CD14-positive monocyte (primary cell): ENCODE measurements at regions not wholly inside any gene's neighbourhood (a gene's known extent, or its start where the extent isn't known, plus 50 kb on each side); places are given as distances from the start of the nearest gene placed in this dataset.

Experiments
- DNase-seq, 3 donors: peaks; one replicate each; pipeline ENCODE4 v3.0.0-alpha.2; 2011 to 2022
- H2AFZ ChIP-seq: 2 replicates; pipeline ENCODE4 v1.6.0; 2012; ENCODE audit warnings: mild to moderate bottlenecking, low read depth, low read length, inconsistent platforms; ENCODE audit not compliant: insufficient read depth, poor library complexity, severe bottlenecking
- H3K27ac ChIP-seq, 2 donors: 1 replicate in 1 of 2; 2 replicates in 1 of 2; pipeline ENCODE4 v1.5.1; 2012 to 2013; ENCODE audit warnings: low read length in 2 of 2, control low read depth in 1 of 2, inconsistent platforms in 1 of 2, low read depth in 1 of 2, mild to moderate bottlenecking in 1 of 2
- H3K27me3 ChIP-seq, 2 donors: one replicate each; pipeline versions ENCODE4 v1.6.0 to v1.6.1; 2011 to 2013; ENCODE audit warnings: low read length in 2 of 2; ENCODE audit not compliant: control insufficient read depth in 2 of 2, insufficient read depth in 2 of 2
- H3K36me3 ChIP-seq, 2 donors: replicated peaks in 1 of 2; 1 replicate in 1 of 2; 2 replicates in 1 of 2; pipeline versions ENCODE4 v1.5.1 to v1.6.1; 2012 to 2013; ENCODE audit warnings: low read length in 2 of 2, control low read depth in 1 of 2, inconsistent platforms in 1 of 2, mild to moderate bottlenecking in 1 of 2; ENCODE audit not compliant: insufficient read depth in 2 of 2, control insufficient read depth in 1 of 2
- H3K4me1 ChIP-seq, 2 donors: 1 replicate in 1 of 2; 2 replicates in 1 of 2; pipeline versions ENCODE4 v1.5.1 to v1.6.1; 2012 to 2013; ENCODE audit warnings: low read length in 2 of 2, control low read depth in 1 of 2, inconsistent platforms in 1 of 2, mild to moderate bottlenecking in 1 of 2, moderate library complexity in 1 of 2; ENCODE audit not compliant: insufficient read depth in 2 of 2, control insufficient read depth in 1 of 2
- H3K4me2 ChIP-seq: replicated peaks from 2 replicates; pipeline ENCODE3; 2012; ENCODE audit warnings: low read length, moderate library complexity, mild to moderate bottlenecking; ENCODE audit not compliant: poor library complexity, severe bottlenecking; ENCODE audit errors: extremely low read depth
- H3K4me3 ChIP-seq, 3 experiments: fragments of 200-600 bp in 1 of 3; sonication (generic) in 1 of 3; replicated peaks in 1 of 3; 1 replicate in 2 of 3; 2 replicates in 1 of 3; pipeline ENCODE4 v1.5.1; 2011 to 2013; ENCODE audit warnings: low read length in 3 of 3, mild to moderate bottlenecking in 3 of 3, control low read depth in 2 of 3, low read depth in 2 of 3, inconsistent platforms in 1 of 3, moderate library complexity in 1 of 3
- H3K79me2 ChIP-seq: 2 replicates; pipeline ENCODE4 v1.6.0; 2012; ENCODE audit warnings: mild to moderate bottlenecking, control low read depth, inconsistent platforms, low read length, moderate library complexity; ENCODE audit not compliant: insufficient read depth
- H3K9ac ChIP-seq: 2 replicates; pipeline ENCODE4 v1.6.0; 2017; ENCODE audit warnings: low read length, mild to moderate bottlenecking; ENCODE audit not compliant: insufficient read depth, poor library complexity, severe bottlenecking
- H3K9me3 ChIP-seq, 2 donors: replicated peaks in 1 of 2; 1 replicate in 1 of 2; 2 replicates in 1 of 2; pipeline versions ENCODE4 v1.5.1 to v1.6.1; 2012 to 2013; ENCODE audit warnings: low read length in 2 of 2, control low read depth in 1 of 2; ENCODE audit not compliant: control insufficient read depth in 1 of 2, insufficient read depth in 1 of 2
- H4K20me1 ChIP-seq: 2 replicates; pipeline ENCODE4 v1.6.0; 2012; ENCODE audit warnings: mild to moderate bottlenecking, low read length, control low read depth, moderate library complexity; ENCODE audit not compliant: insufficient read depth
- H3K27ac Mint-ChIP-seq, 7 donors: one replicate each; pipeline ENCODE4 v1.8.0; 2020; ENCODE audit warnings: mild to moderate bottlenecking in 7 of 7, mixed read lengths in 7 of 7, moderate library complexity in 6 of 7, inconsistent platforms in 2 of 7
- H3K27me3 Mint-ChIP-seq, 3 donors: one replicate each; pipeline ENCODE4 v1.8.0; 2021 to 2022; ENCODE audit warnings: low read depth in 3 of 3, mild to moderate bottlenecking in 3 of 3, mixed read lengths in 3 of 3, moderate library complexity in 3 of 3, inconsistent platforms in 1 of 3
- H3K36me3 Mint-ChIP-seq, 2 donors: one replicate each; pipeline ENCODE4 v1.8.0; 2020; ENCODE audit warnings: mixed read lengths in 2 of 2, inconsistent platforms in 1 of 2, mild to moderate bottlenecking in 1 of 2
- H3K4me1 Mint-ChIP-seq: one replicate; pipeline ENCODE4 v1.8.0; 2020; ENCODE audit warnings: mild to moderate bottlenecking, mixed read lengths
- H3K4me3 Mint-ChIP-seq, 2 donors: one replicate each; pipeline ENCODE4 v1.8.0; 2020; ENCODE audit warnings: mild to moderate bottlenecking in 2 of 2, mixed read lengths in 2 of 2, moderate library complexity in 1 of 2
- H3K9me3 Mint-ChIP-seq, 7 donors: one replicate each; pipeline ENCODE4 v1.8.0; 2020 to 2022; ENCODE audit warnings: mixed read lengths in 7 of 7, mild to moderate bottlenecking in 6 of 7, moderate library complexity in 6 of 7, inconsistent platforms in 2 of 7
- WGBS: methylation state at CpG from one replicate; pipeline ENCODE4 v1.1.5; 2013; ENCODE audit warnings: missing lambda C conversion rate; ENCODE audit not compliant: insufficient coverage; 5-methylcytosine and 5-hydroxymethylcytosine counted together
- intact Hi-C, 2 donors: fragments of 100-400 bp; cut with micrococcal nuclease; formaldehyde crosslinking; loops; one replicate each; pipeline versions ENCODE4 v1.15.0 to v1.15.1; 2023
- TF ChIP-seq, protein P1 (sequence below): fragments of 200-600 bp; IDR thresholded peaks from one replicate; pipeline ENCODE4 v1.8.0; 2022; ENCODE audit warnings: antibody characterized with exemption, mild to moderate bottlenecking

DNA sequence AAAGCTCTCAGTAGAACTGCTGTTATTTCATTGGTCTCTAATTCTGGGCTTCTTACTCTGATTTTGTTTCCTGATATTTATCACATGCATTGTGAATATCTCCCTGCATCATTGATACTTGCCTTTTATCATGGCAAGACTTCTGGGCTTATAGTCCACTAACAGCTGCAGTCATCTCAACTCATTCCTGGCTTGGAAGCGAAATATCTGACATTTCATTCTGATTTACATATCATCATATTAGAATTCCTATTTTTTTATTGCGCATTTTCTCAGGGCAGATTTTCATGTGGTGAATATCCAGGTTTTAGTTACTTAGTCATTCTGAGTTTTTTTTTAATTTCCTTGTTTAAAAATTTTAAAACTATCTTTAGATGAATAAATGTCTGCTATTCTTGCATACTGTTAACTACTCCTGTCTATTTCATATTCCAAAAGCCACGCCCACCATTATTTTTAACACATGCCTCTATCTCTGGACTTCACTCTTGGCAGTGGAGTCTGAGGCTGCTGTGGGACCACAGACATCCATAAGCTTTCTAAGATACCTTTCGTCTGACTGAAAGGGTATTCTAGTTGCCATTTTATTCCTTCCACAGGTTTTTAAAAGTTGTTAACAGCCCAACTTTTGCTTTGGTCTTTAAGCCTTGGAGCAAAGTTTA is 164.5 kb downstream of the IRS1 start:
- no peaks in the 10 kb centered on the region for H3K4me1 Mint-ChIP-seq
- whole genome bisulfite sequencing, result 60% methylated on average over 1 of the region's 4 CpGs
- peaks cover 3 to 12% (median 7%) of the 10 kb centered on the region in 3 donors for H3K27me3 Mint-ChIP-seq
- no peaks in the 10 kb centered on the region for H3K36me3 Mint-ChIP-seq
- DNase-seq, result no peak
- Histone ChIP-seq H3K27me3 (peaks cover 2 to 3% of the 10 kb centered on the region in 2 donors), H3K9me3 (peaks cover 0 to 5% of the 10 kb centered on the region in 2 donors), H3K27ac (no peak overlapping the region), H3K4me3 (no peak overlapping the region), H2AFZ (no peak overlapping the region), H3K4me1 (no peaks in the 10 kb centered on the region), H3K36me3 (no peaks in the 10 kb centered on the region), H3K4me2 (no peak overlapping the region), H3K79me2 (no peaks in the 10 kb centered on the region), H4K20me1 (no peaks in the 10 kb centered on the region), H3K9ac (no peak overlapping the region)
- intact Hi-C loops, result no loop called here
- peaks cover 2 to 10% (median 6%) of the 10 kb centered on the region in 7 donors for H3K9me3 Mint-ChIP-seq
- no peak overlapping the region for H3K27ac Mint-ChIP-seq
- H3K4me3 Mint-ChIP-seq, result no peak overlapping the region
- TF ChIP-seq, protein P1, sequence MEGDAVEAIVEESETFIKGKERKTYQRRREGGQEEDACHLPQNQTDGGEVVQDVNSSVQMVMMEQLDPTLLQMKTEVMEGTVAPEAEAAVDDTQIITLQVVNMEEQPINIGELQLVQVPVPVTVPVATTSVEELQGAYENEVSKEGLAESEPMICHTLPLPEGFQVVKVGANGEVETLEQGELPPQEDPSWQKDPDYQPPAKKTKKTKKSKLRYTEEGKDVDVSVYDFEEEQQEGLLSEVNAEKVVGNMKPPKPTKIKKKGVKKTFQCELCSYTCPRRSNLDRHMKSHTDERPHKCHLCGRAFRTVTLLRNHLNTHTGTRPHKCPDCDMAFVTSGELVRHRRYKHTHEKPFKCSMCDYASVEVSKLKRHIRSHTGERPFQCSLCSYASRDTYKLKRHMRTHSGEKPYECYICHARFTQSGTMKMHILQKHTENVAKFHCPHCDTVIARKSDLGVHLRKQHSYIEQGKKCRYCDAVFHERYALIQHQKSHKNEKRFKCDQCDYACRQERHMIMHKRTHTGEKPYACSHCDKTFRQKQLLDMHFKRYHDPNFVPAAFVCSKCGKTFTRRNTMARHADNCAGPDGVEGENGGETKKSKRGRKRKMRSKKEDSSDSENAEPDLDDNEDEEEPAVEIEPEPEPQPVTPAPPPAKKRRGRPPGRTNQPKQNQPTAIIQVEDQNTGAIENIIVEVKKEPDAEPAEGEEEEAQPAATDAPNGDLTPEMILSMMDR, result no peak

DNA sequence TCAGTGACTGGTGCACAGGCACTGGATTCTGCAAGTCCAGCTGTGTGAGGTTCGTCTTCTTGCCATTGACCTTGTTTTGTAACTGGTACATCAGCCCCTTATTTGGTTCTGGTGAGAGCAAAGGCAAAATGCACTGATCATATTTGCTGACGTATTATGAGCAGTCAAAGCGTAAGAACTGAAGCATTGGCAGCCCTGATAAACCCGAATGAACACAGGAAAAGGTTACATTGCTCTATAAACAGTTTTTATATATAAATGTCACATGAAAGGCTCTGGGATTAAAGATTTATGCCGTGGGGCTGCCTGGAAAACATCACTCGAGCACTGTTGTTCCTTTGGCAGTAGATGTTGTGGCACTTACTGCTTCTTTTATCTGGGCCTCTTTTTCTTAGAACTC is 167.9 kb downstream of the IRS1 start:
- Histone ChIP-seq H2AFZ (no peak overlapping the region), H4K20me1 (no peaks in the 10 kb centered on the region), H3K9me3 (no peaks in the 10 kb centered on the region), H3K4me1 (no peaks in the 10 kb centered on the region), H3K27me3 (peaks cover 0 to 3% of the 10 kb centered on the region in 2 donors), H3K4me2 (no peak overlapping the region), H3K36me3 (no peaks in the 10 kb centered on the region), H3K27ac (no peak overlapping the region), H3K79me2 (no peaks in the 10 kb centered on the region), H3K4me3 (no peak overlapping the region), H3K9ac (no peak overlapping the region)
- Mint-ChIP-seq H3K4me1 (no peaks in the 10 kb centered on the region), H3K27ac (no peak overlapping the region), H3K27me3 (peaks cover 0 to 7% (median 5%) of the 10 kb centered on the region in 3 donors), H3K4me3 (no peak overlapping the region), H3K9me3 (peaks cover 0 to 7% (median 2%) of the 10 kb centered on the region in 7 donors), H3K36me3 (no peaks in the 10 kb centered on the region)
- intact Hi-C loops, result no loop called here
- TF ChIP-seq, protein P1, result no peak
- WGBS, result 41% methylated on average over 2 of the region's 6 CpGs
- DNase-seq, result no peak
